Thoracic aorta (tissue), 2 donors: ENCODE measurements at regions not wholly inside any gene's neighbourhood (a gene's known extent, or its start where the extent isn't known, plus 50 kb on each side); places are given as distances from the start of the nearest gene placed in this dataset.

Source experiments
- ATAC-seq: fragments of 150-250 bp; one replicate; pipeline ENCODE4 v1.8.0; 2017; ENCODE audit warnings: low read depth; ENCODE audit not compliant: insufficient number of reproducible peaks, low FRiP score
- DNase-seq: peaks from one replicate; pipeline ENCODE4 v3.0.0-alpha.2; 2020; ENCODE audit warnings: low spot score
- H3K27ac ChIP-seq, 2 donors: fragments of 200-600 bp; sonication (generic); 1 replicate in 1 of 2; 2 replicates in 1 of 2; pipeline ENCODE4 v1.5.1; 2016; ENCODE audit warnings: mild to moderate bottlenecking in 2 of 2, moderate library complexity in 2 of 2
- H3K27me3 ChIP-seq: fragments of 200-600 bp; sonication (generic); replicated peaks from 2 replicates; pipeline ENCODE4 v1.6.0; 2016; ENCODE audit warnings: mild to moderate bottlenecking; ENCODE audit not compliant: insufficient read depth
- H3K36me3 ChIP-seq: fragments of 200-600 bp; sonication (generic); one replicate; pipeline ENCODE4 v1.5.1; 2016
- H3K4me1 ChIP-seq, 2 donors: fragments of 200-600 bp; sonication (generic); 1 replicate in 1 of 2; 2 replicates in 1 of 2; pipeline versions ENCODE4 v1.5.1 to v1.6.0; 2016; ENCODE audit warnings: low read depth in 2 of 2, mild to moderate bottlenecking in 1 of 2; ENCODE audit not compliant: control insufficient read depth in 1 of 2
- H3K4me3 ChIP-seq: fragments of 200-600 bp; sonication (generic); 2 replicates; pipeline ENCODE4 v1.5.1; 2016; ENCODE audit warnings: mild to moderate bottlenecking
- H3K9me3 ChIP-seq: fragments of 200-600 bp; sonication (generic); 2 replicates; pipeline ENCODE4 v1.5.1; 2016
- TF ChIP-seq, protein P1 (sequence below): fragments of 200-600 bp; sonication (generic); IDR thresholded peaks from one replicate; pipeline ENCODE4 v1.5.1; 2019; ENCODE audit warnings: antibody characterized with exemption

DNA sequence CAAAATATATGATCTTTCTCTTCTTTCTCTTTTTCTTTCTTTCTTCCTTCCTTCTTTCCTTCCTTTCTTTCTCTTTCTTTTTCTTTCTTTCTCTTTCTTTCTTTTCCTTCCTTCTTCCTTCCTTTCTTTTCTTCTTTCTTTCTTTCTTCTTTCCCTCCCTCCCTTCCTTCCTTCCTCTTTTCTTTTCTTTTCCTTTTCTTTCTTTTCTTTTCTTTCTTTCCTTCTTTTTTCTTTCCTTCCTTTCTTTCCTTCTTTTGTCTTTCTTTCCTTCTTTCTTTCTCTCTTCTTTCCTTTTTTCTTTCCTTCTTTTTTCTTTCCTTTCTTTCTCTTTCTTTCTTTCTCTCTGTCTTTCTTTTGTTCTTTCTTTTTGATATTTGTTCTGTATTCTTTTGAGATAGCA is 1356.0 kb upstream of the SEL1L start:
- Histone ChIP-seq H3K27ac (no peak overlapping the region), H3K36me3 (no peaks in the 10 kb centered on the region), H3K4me1 (no peaks in the 10 kb centered on the region), H3K27me3 (no peaks in the 10 kb centered on the region), H3K4me3 (no peak overlapping the region), H3K9me3 (no peaks in the 10 kb centered on the region)
- DNase-seq (no peak), ATAC-seq (no peak)
- TF ChIP-seq, protein P1, sequence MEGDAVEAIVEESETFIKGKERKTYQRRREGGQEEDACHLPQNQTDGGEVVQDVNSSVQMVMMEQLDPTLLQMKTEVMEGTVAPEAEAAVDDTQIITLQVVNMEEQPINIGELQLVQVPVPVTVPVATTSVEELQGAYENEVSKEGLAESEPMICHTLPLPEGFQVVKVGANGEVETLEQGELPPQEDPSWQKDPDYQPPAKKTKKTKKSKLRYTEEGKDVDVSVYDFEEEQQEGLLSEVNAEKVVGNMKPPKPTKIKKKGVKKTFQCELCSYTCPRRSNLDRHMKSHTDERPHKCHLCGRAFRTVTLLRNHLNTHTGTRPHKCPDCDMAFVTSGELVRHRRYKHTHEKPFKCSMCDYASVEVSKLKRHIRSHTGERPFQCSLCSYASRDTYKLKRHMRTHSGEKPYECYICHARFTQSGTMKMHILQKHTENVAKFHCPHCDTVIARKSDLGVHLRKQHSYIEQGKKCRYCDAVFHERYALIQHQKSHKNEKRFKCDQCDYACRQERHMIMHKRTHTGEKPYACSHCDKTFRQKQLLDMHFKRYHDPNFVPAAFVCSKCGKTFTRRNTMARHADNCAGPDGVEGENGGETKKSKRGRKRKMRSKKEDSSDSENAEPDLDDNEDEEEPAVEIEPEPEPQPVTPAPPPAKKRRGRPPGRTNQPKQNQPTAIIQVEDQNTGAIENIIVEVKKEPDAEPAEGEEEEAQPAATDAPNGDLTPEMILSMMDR = no peak

DNA sequence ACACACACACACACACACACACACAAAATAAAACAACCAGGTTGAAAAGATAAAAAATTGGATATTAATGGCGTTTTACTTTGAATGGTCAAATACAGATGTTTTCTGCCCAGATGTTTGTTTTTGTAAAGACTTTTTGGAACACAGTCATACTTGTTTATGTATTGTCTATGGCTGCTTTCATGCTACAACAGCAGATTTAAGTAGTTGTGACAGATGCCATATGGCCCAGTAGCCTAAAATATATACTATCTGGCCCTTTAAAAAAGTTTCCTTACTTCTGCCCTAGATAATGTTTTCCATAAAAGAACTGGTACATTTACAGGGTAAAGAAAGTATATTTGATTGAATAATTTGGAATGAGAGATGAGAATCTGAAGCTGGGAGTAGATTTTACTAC is 1362.8 kb upstream of the SEL1L start:
- DNase-seq = no peak
- Histone ChIP-seq H3K9me3 (no peaks in the 10 kb centered on the region), H3K4me3 (no peak overlapping the region), H3K36me3 (no peaks in the 10 kb centered on the region), H3K27me3 (no peaks in the 10 kb centered on the region), H3K27ac (no peak overlapping the region), H3K4me1 (no peaks in the 10 kb centered on the region)
- ATAC-seq = no peak
- TF ChIP-seq, protein P1 = no peak

DNA sequence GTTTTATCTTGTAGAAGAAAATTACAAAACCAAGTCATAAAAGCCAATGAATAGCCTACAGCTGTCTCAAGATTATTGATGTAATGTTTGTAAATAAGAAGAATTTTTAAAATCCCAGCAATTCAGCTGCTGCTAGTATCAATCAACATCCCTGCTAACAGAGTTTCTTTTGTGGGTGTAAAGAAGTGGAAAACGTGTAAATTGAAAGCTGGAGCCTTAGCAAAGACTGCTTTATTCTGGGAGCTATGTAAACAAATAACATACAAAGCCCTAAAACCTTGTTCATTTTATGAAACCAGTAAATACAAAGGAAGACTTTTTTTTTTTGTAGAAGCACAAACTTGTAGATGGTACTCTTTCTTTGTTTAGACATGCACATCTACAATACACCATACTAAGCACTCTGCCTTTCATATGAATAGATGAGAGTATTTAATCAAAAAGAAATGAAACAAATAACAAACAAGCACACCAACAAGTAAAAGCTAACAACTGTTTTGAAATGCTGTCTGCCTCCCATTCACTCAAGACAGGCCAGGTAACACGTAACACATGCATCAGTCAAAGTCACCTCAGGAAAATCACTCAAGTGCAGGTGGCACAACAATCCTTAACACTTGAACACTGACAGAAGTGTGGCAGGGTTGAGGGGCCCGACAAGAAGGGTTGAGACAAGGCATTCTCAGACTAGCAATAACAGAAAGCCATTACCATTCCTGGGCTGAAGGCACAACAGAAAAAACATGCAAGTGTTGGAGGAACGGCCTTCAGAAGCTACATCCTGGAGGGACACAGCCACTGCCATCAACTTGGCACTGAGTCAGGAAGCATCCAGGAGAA is 1364.0 kb upstream of the SEL1L start:
- DNase-seq (no peak), ATAC-seq (no peak)
- H3K27ac ChIP-seq = no peak overlapping the region
- no peaks in the 10 kb centered on the region for H3K4me1 ChIP-seq
- H3K4me3 ChIP-seq = no peak overlapping the region
- H3K9me3 ChIP-seq = no peaks in the 10 kb centered on the region
- TF ChIP-seq, protein P1 = no peak
- H3K36me3 ChIP-seq = no peaks in the 10 kb centered on the region
- no peaks in the 10 kb centered on the region for H3K27me3 ChIP-seq

- H3K36me3 ChIP-seq = no peaks in the 10 kb centered on the region
- ATAC-seq (no peak), DNase-seq (no peak)
- H3K27ac ChIP-seq = no peak overlapping the region
- TF ChIP-seq, protein P1 = no peak
- no peaks in the 10 kb centered on the region for H3K4me1 ChIP-seq
- no peak overlapping the region for H3K4me3 ChIP-seq
- no peaks in the 10 kb centered on the region for H3K27me3 ChIP-seq
- no peaks in the 10 kb centered on the region for H3K9me3 ChIP-seq
Measured at GRCh38 chr14:82905762-82906161, 1372.1 kb upstream of the SEL1L start.

DNA sequence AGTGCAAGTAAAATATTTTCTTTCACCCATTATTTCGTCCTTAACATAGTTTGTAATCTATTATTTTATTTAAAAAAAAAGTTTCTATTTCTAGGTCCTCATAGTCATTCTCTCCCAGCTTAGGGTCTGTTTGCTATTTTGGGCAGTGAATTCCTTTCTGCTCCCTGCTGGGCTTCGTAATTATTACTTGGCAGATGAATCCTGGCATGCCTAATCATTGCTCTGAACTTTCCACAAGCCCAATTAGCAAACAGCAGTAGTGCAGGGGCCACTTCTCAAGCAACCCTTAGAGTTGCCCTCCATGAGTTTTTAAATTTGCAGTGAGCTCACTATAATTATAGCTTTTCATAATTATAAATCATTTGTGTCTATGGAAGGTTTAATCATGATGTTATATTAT is 1378.3 kb upstream of the SEL1L start:
- DNase-seq = no peak
- TF ChIP-seq, protein P1 = no peak
- no peak for ATAC-seq
- H3K4me3 ChIP-seq = no peak overlapping the region
- H3K4me1 ChIP-seq = peaks cover 0 to 14% of the 10 kb centered on the region in 2 donors
- no peaks in the 10 kb centered on the region for H3K27me3 ChIP-seq
- H3K36me3 ChIP-seq = no peaks in the 10 kb centered on the region
- no peaks in the 10 kb centered on the region for H3K9me3 ChIP-seq
- no peak overlapping the region for H3K27ac ChIP-seq
